GM19238 (cell line): ENCODE measurements at regions not wholly inside any gene's neighbourhood (a gene's known extent, or its start where the extent isn't known, plus 50 kb on each side); places are given as distances from the start of the nearest gene placed in this dataset.
"Not testable (repeated sequence)": the region's sequence is repeated elsewhere in the genome, so short reads cannot be mapped to it uniquely, and the experiment has no call there.

Experiments used
- DNase-seq: peaks from one replicate; pipeline ENCODE4 v3.0.0; 2011; ENCODE audit warnings: low spot score; ENCODE audit not compliant: insufficient read length

GRCh38 chr2:237214030-237214675 lies 128.5 kb downstream of the COPS8 start:
- no peak for DNase-seq

- DNase-seq, result no peak
These were observed 129.3 kb downstream of the COPS8 start for GRCh38 chr2:237214963-237215362.

GRCh38 chr2:237217995-237218616 lies 132.4 kb downstream of the COPS8 start:
- no peak for DNase-seq

- no peak for DNase-seq
These were observed 133.1 kb downstream of the COPS8 start for GRCh38 chr2:237218756-237219155.

- DNase-seq, result no peak
These were observed 134.1 kb downstream of the COPS8 start for GRCh38 chr2:237219826-237220225.

- DNase-seq, result no peak
These were observed 135.8 kb downstream of the COPS8 start for GRCh38 chr2:237221443-237221842.

GRCh38 chr2:237222178-237222577 lies 136.5 kb downstream of the COPS8 start:
- DNase-seq, result no peak

GRCh38 chr2:237222601-237223041 lies 136.9 kb downstream of the COPS8 start:
- DNase-seq, result no peak

- no peak for DNase-seq
These were observed 137.6 kb downstream of the COPS8 start for GRCh38 chr2:237223201-237223861.

- DNase-seq, result no peak
These were observed 141.5 kb downstream of the COPS8 start for GRCh38 chr2:237227190-237227589.

GRCh38 chr2:237227592-237228280 lies 142.0 kb downstream of the COPS8 start:
- no peak for DNase-seq

- DNase-seq, result no peak
These were observed 142.6 kb downstream of the COPS8 start for GRCh38 chr2:237228281-237228625.

GRCh38 chr2:237229905-237230304 lies 144.2 kb downstream of the COPS8 start:
- no peak for DNase-seq

- no peak for DNase-seq
These were observed 144.7 kb downstream of the COPS8 start for GRCh38 chr2:237230355-237230754.

- DNase-seq, result no peak
These were observed 145.9 kb downstream of the COPS8 start for GRCh38 chr2:237231593-237231992.

GRCh38 chr2:237232166-237232565 lies 146.5 kb downstream of the COPS8 start:
- DNase-seq, result no peak

GRCh38 chr2:237234268-237234667 lies 148.6 kb downstream of the COPS8 start:
- DNase-seq, result no peak

- no peak for DNase-seq
These were observed 149.8 kb downstream of the COPS8 start for GRCh38 chr2:237235383-237236095.

GRCh38 chr2:237236188-237236587 lies 150.5 kb downstream of the COPS8 start:
- DNase-seq, result no peak

- no peak for DNase-seq
These were observed 152.6 kb downstream of the COPS8 start for GRCh38 chr2:237238249-237238648.

GRCh38 chr2:237240252-237240651 lies 154.6 kb downstream of the COPS8 start:
- DNase-seq, result no peak

GRCh38 chr2:237240868-237241267 lies 155.2 kb downstream of the COPS8 start:
- DNase-seq, result not testable (repeated sequence)
